IMR-90 (cell line): ENCODE measurements at regions not wholly inside any gene's neighbourhood (a gene's known extent, or its start where the extent isn't known, plus 50 kb on each side); places are given as distances from the start of the nearest gene placed in this dataset.

Experiments
- ATAC-seq: fragments of 200-7000 bp; cut with Tn5 transposase; 2 replicates; pipeline ENCODE4 v1.9.1; 2020; ENCODE audit warnings: low read depth, mild to moderate bottlenecking, moderate library complexity
- BruUV-seq: library from RNA; stranded (reverse); fragments of 400-500 nt; replicated peaks from 2 replicates; lab custom pipeline; 2021; lab: Mats Ljungman, UMichigan
- CTCF ChIA-PET: fragments of 300-600 bp; formaldehyde crosslinking; extraction: SDS; loops from one replicate; lab custom pipeline; 2021; ENCODE audit warnings: antibody characterized with exemption; lab: Yijun Ruan, JAX
- POLR2A ChIA-PET: fragments of 300-600 bp; sonication (Branson Sonifier 250); formaldehyde crosslinking; loops from one replicate; lab custom pipeline; 2022; ENCODE audit warnings: antibody characterized with exemption; ENCODE audit not compliant: unreplicated experiment; lab: Charles Lee
- DNase-seq: peaks from one replicate; pipeline ENCODE4 v3.0.0; 2013
- H2AFZ ChIP-seq: replicated peaks from 2 replicates; pipeline ENCODE3; 2013; ENCODE audit warnings: low read length, mild to moderate bottlenecking; ENCODE audit not compliant: poor library complexity
- H2AK5ac ChIP-seq: 2 replicates; pipeline ENCODE4 v1.6.1; 2013; ENCODE audit warnings: low read depth, low read length, inconsistent platforms
- H2AK9ac ChIP-seq: replicated peaks from 2 replicates; pipeline ENCODE3; 2013; ENCODE audit warnings: mild to moderate bottlenecking, low read depth, low read length, moderate library complexity; ENCODE audit not compliant: poor library complexity
- H2BK120ac ChIP-seq: 2 replicates; pipeline ENCODE4 v1.6.1; 2013; ENCODE audit warnings: low read depth, low read length, inconsistent platforms
- H2BK15ac ChIP-seq: 3 replicates; pipeline ENCODE4 v1.6.1; 2013; ENCODE audit warnings: low read depth, low read length, inconsistent platforms
- H2BK20ac ChIP-seq: 2 replicates; pipeline ENCODE4 v1.6.1; 2013; ENCODE audit warnings: low read depth, mild to moderate bottlenecking, inconsistent platforms, low read length, moderate library complexity
- H2BK5ac ChIP-seq: 2 replicates; pipeline ENCODE4 v1.6.1; 2013; ENCODE audit warnings: mild to moderate bottlenecking, low read depth, low read length, inconsistent platforms; ENCODE audit not compliant: poor library complexity, severe bottlenecking
- H3K14ac ChIP-seq: replicated peaks from 2 replicates; pipeline ENCODE4 v1.6.1; 2013; ENCODE audit warnings: low read depth, low read length, inconsistent platforms
- H3K18ac ChIP-seq: 2 replicates; pipeline ENCODE4 v1.6.1; 2013; ENCODE audit warnings: low read depth, low read length, control low read depth
- H3K23ac ChIP-seq: 2 replicates; pipeline ENCODE4 v1.6.1; 2013; ENCODE audit warnings: low read depth, low read length, inconsistent platforms
- H3K27ac ChIP-seq: 2 replicates; pipeline ENCODE4 v1.5.1; 2013; ENCODE audit warnings: mild to moderate bottlenecking, control low read depth, low read length; ENCODE audit not compliant: insufficient read depth
- H3K27me3 ChIP-seq: 2 replicates; pipeline ENCODE4 v1.6.1; 2013; ENCODE audit warnings: low read length; ENCODE audit not compliant: control insufficient read depth, insufficient read depth
- H3K36me3 ChIP-seq: 2 replicates; pipeline ENCODE4 v1.6.1; 2013; ENCODE audit warnings: low read length, mixed read lengths; ENCODE audit not compliant: control insufficient read depth, insufficient read depth
- H3K4ac ChIP-seq: 2 replicates; pipeline ENCODE4 v1.6.1; 2013; ENCODE audit warnings: low read depth, low read length, inconsistent platforms
- H3K4me1 ChIP-seq: 2 replicates; pipeline ENCODE4 v1.6.1; 2013; ENCODE audit warnings: low read length, mixed read lengths; ENCODE audit not compliant: control insufficient read depth, insufficient read depth
- H3K4me2 ChIP-seq: 2 replicates; pipeline ENCODE4 v1.6.1; 2013; ENCODE audit warnings: low read depth, mild to moderate bottlenecking, control low read depth, low read length, moderate library complexity
- H3K4me3 ChIP-seq: 2 replicates; pipeline ENCODE4 v1.5.1; 2013; ENCODE audit warnings: low read depth, mild to moderate bottlenecking, control low read depth, low read length, moderate library complexity; ENCODE audit not compliant: insufficient read depth
- H3K56ac ChIP-seq: 2 replicates; pipeline ENCODE4 v1.6.1; 2013; ENCODE audit warnings: low read length, inconsistent platforms; ENCODE audit not compliant: insufficient read depth; ENCODE audit errors: extremely low read depth
- H3K79me1 ChIP-seq, 2 experiments: 2 replicates each; pipeline ENCODE4 v1.6.1; 2013; ENCODE audit warnings: low read length in 2 of 2, inconsistent platforms in 1 of 2, low read depth in 1 of 2
- H3K9ac ChIP-seq: 2 replicates; pipeline ENCODE4 v1.6.1; 2013; ENCODE audit warnings: low read depth, low read length, control low read depth
- H3K9me1 ChIP-seq: 2 replicates; pipeline ENCODE4 v1.6.1; 2013; ENCODE audit warnings: low read length, inconsistent platforms; ENCODE audit not compliant: insufficient read depth
- H3K9me3 ChIP-seq: 2 replicates; pipeline ENCODE4 v1.6.1; 2013; ENCODE audit warnings: low read length; ENCODE audit not compliant: control insufficient read depth, insufficient read depth
- H4K20me1 ChIP-seq: 2 replicates; pipeline ENCODE4 v1.6.1; 2013; ENCODE audit warnings: low read length, inconsistent platforms; ENCODE audit not compliant: insufficient read depth
- H4K5ac ChIP-seq: 2 replicates; pipeline ENCODE4 v1.6.1; 2013; ENCODE audit warnings: mild to moderate bottlenecking, low read depth, low read length, control low read depth
- H4K8ac ChIP-seq, 2 experiments: 2 replicates each; pipeline ENCODE4 v1.6.1; 2013; ENCODE audit warnings: low read depth in 2 of 2, low read length in 2 of 2, control low read depth in 1 of 2, inconsistent platforms in 1 of 2
- H4K91ac ChIP-seq: 2 replicates; pipeline ENCODE4 v1.6.1; 2013; ENCODE audit warnings: low read depth, low read length, inconsistent platforms; ENCODE audit not compliant: insufficient read depth
- BHLHE40 ChIP-seq: fragments of 150-350 bp; IDR thresholded peaks from 2 replicates; pipeline ENCODE4 v1.6.1; 2016; ENCODE audit warnings: mild to moderate bottlenecking, low read depth, low read length
- CEBPB ChIP-seq: IDR thresholded peaks from 2 replicates; pipeline ENCODE4 v1.6.1; 2012; ENCODE audit warnings: low read depth, low read length, improper control_type of control experiment
- RCOR1 ChIP-seq: IDR thresholded peaks from 2 replicates; pipeline ENCODE4 v1.6.1; 2012; ENCODE audit warnings: mild to moderate bottlenecking, low read length, improper control_type of control experiment; ENCODE audit not compliant: insufficient replicate concordance
- RFX5 ChIP-seq: IDR thresholded peaks from 2 replicates; pipeline ENCODE4 v1.8.0; 2012; ENCODE audit warnings: low read depth, mild to moderate bottlenecking, low read length, moderate library complexity
- SMC3 ChIP-seq: fragments of 150-350 bp; IDR thresholded peaks from 2 replicates; pipeline ENCODE4 v1.6.1; 2016; ENCODE audit warnings: low read depth, mild to moderate bottlenecking, antibody characterized with exemption, low read length, moderate library complexity
- WGBS, 2 experiments: methylation state at CpG; one replicate each; pipeline versions ENCODE4 v1.1.5 to v1.1.7; 2013; ENCODE audit warnings: missing lambda C conversion rate in 2 of 2; ENCODE audit not compliant: insufficient read length in 1 of 2; ENCODE audit errors: extremely low coverage in 2 of 2; 5-methylcytosine and 5-hydroxymethylcytosine counted together
- dilution Hi-C: fragments of 300-500 bp; cut with HindIII; formaldehyde crosslinking; loops from one replicate; pipeline ENCODE4 v1.14.3; 2018; ENCODE audit warnings: low sequenced_read_pairs; ENCODE audit not compliant: unreplicated experiment
- in situ Hi-C: fragments of 300-500 bp; cut with MboI; formaldehyde crosslinking; loops from 3 replicates; pipeline ENCODE4 v1.14.3; 2019; ENCODE audit warnings: low sequenced_read_pairs, inconsistent platforms, mixed read lengths
- intact Hi-C: fragments of 100-400 bp; cut with micrococcal nuclease; formaldehyde crosslinking; loops from 2 replicates; pipeline ENCODE4 v1.10.0; 2022

GRCh38 chr2:59456285-59456684 lies 1097.2 kb downstream of the BCL11A start:
- CTCF ChIA-PET = no interaction called here
- in situ Hi-C loops = no loop called here
- POLR2A ChIA-PET = no interaction called here

More at GRCh38 chr2:59456285-59456684, 1097.2 kb downstream of the BCL11A start:
- H3K36me3 ChIP-seq = no peaks in the 10 kb centered on the region
- H2AK5ac ChIP-seq = no peak overlapping the region
- intact Hi-C loops = no loop called here
- no peak overlapping the region for H2BK5ac ChIP-seq
- no peak overlapping the region for H2BK20ac ChIP-seq
- DNase-seq (no peak), ATAC-seq (no peak)
- BruUV-seq = no TSS peak
- no peak for TF ChIP-seq SMC3
- no peak for TF ChIP-seq BHLHE40
- no peak for TF ChIP-seq RCOR1
- no peak for TF ChIP-seq CEBPB
- TF ChIP-seq RFX5 = no peak
- H3K23ac ChIP-seq = no peak overlapping the region
- no peaks in the 10 kb centered on the region for H3K9me1 ChIP-seq
- no peak overlapping the region for H4K5ac ChIP-seq
- H3K4ac ChIP-seq = no peak overlapping the region
- 0 out of 2 replicates have a peak, but pooled peaks cover 7% of the 10 kb centered on the region for H3K9me3 ChIP-seq
- H4K20me1 ChIP-seq = no peaks in the 10 kb centered on the region
- no peak overlapping the region for H3K56ac ChIP-seq
- no peak overlapping the region for H4K8ac ChIP-seq
- no peak overlapping the region for H2BK120ac ChIP-seq
- H3K4me3 ChIP-seq = no peak overlapping the region
- H2BK15ac ChIP-seq = no peak overlapping the region
- H2AFZ ChIP-seq = no peak overlapping the region
- H3K14ac ChIP-seq = no peak overlapping the region
- no peak overlapping the region for H2AK9ac ChIP-seq
- H3K27me3 ChIP-seq = no peaks in the 10 kb centered on the region
- dilution Hi-C loops = no loop called here
- H4K91ac ChIP-seq = no peak overlapping the region
- H3K4me1 ChIP-seq = no peaks in the 10 kb centered on the region
- 83% methylated on average over 1 of the region's 2 CpGs; no CpG with 5 or more reads in 1 of the 2 experiments for WGBS, 2 experiments
- H3K4me2 ChIP-seq = no peak overlapping the region
- no peak overlapping the region for H3K9ac ChIP-seq
- no peak overlapping the region for H3K18ac ChIP-seq
- no peak overlapping the region for H3K27ac ChIP-seq
- H3K79me1 ChIP-seq = no peaks in the 10 kb centered on the region
